Pancreas (tissue), 10 donors: ENCODE measurements at regions not wholly inside any gene's neighbourhood (a gene's known extent, or its start where the extent isn't known, plus 50 kb on each side); places are given as distances from the start of the nearest gene placed in this dataset.

Source experiments
- ATAC-seq, 4 donors: fragments of 200-7000 bp; cut with Tn5 transposase; one replicate each; pipeline versions ENCODE4 v1.8.0 to v1.9.1; 2020; ENCODE audit warnings: mild to moderate bottlenecking in 4 of 4, moderate library complexity in 4 of 4
- DNase-seq, 6 donors: peaks; one replicate each; pipeline ENCODE4 v3.0.0-alpha.2; 2020
- FAIRE-seq: peaks from 2 replicates; lab custom pipeline; 2012; peaks lifted over from hg19 to GRCh38; lab: Jason Lieb, UNC
- H3K27ac ChIP-seq, 4 donors: fragments of 200-600 bp; sonication (generic); 1 replicate in 3 of 4; 2 replicates in 1 of 4; pipeline versions ENCODE4 v1.5.0 to v1.8.0; 2020
- H3K27me3 ChIP-seq, 4 donors: fragments of 200-600 bp; one replicate each; pipeline ENCODE4 v1.8.0; 2021
- H3K36me3 ChIP-seq, 3 donors: fragments of 200-600 bp; sonication (generic) in 1 of 3; one replicate each; pipeline versions ENCODE4 v1.5.0 to v1.8.0; 2020 to 2021
- H3K4me1 ChIP-seq, 3 donors: fragments of 200-600 bp; one replicate each; pipeline ENCODE4 v1.8.0; 2021
- H3K4me3 ChIP-seq, 4 donors: fragments of 200-600 bp; sonication (generic) in 2 of 4; one replicate each; pipeline versions ENCODE4 v1.5.0 to v1.8.0; 2020 to 2021
- H3K9me3 ChIP-seq, 4 donors: fragments of 200-600 bp; one replicate each; pipeline ENCODE4 v1.8.0; 2021
- WGBS, 2 donors: extraction: QIAGEN DNeasy Blood & Tissue Kit; methylation state at CpG; one replicate each; pipeline ENCODE4 v1.1.7; 2013; 5-methylcytosine and 5-hydroxymethylcytosine counted together
- intact Hi-C, 3 donors: fragments of 100-400 bp; cut with DNase I; formaldehyde crosslinking; loops; one replicate each; pipeline versions ENCODE4 v1.11.1 to v1.14.2; 2022
- TF ChIP-seq, protein P1 (sequence below), 4 donors: fragments of 200-600 bp; sonication (generic) in 3 of 4; IDR thresholded peaks; one replicate each; pipeline versions ENCODE4 v1.5.0 to v1.8.0; 2021; ENCODE audit warnings: antibody characterized with exemption in 4 of 4
- donor health status: healthy with polysubstance abuse.
- donor health status: DM: no; HTN: no; CAD: no; lungs with moderate emphysema.
- donor health status: DM: no; HTN: no; CAD: no.
- donor health status: control.
- donor health status: control.
- donor health status: Bipolar disorder and iron deficiency.
- donor health status: DM: yes; HTN: yes; CAD: no.
- donor health status: DM: no; HTN: no; CAD: no.
- donor health status: DM: no; HTN: no; CAD: no.
- donor health status: DM: yes; HTN: yes; CAD: no.

DNA sequence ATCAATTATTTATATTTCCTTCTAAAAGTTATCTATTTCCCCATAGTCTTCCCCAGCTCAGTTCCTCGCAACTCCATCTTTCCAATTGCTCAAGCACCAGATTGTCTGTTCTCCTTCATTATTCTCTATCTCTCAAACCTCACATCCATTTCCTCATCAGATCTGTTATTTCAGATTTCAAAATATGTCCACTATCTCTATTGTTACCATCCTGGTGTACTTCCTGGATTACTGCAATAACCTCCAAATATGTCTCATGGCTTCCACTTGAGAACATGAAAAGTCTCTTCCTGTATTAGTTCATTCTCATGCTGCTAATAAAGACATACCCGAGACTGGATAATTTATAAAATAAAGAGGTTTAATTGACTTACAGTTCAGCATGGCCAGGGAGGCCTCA is 641.7 kb upstream of the ZEB2 start:
- FAIRE-seq = no peak
- Histone ChIP-seq H3K27ac (no peak overlapping the region), H3K9me3 (no peaks in the 10 kb centered on the region), H3K36me3 (no peaks in the 10 kb centered on the region), H3K27me3 (no peaks in the 10 kb centered on the region), H3K4me1 (peaks cover 6 to 12% (median 7%) of the 10 kb centered on the region in 3 donors), H3K4me3 (no peak overlapping the region)
- intact Hi-C loops = no loop called here
- DNase-seq = no peak
- no peak for ATAC-seq
- TF ChIP-seq, protein P1, sequence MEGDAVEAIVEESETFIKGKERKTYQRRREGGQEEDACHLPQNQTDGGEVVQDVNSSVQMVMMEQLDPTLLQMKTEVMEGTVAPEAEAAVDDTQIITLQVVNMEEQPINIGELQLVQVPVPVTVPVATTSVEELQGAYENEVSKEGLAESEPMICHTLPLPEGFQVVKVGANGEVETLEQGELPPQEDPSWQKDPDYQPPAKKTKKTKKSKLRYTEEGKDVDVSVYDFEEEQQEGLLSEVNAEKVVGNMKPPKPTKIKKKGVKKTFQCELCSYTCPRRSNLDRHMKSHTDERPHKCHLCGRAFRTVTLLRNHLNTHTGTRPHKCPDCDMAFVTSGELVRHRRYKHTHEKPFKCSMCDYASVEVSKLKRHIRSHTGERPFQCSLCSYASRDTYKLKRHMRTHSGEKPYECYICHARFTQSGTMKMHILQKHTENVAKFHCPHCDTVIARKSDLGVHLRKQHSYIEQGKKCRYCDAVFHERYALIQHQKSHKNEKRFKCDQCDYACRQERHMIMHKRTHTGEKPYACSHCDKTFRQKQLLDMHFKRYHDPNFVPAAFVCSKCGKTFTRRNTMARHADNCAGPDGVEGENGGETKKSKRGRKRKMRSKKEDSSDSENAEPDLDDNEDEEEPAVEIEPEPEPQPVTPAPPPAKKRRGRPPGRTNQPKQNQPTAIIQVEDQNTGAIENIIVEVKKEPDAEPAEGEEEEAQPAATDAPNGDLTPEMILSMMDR (IDR thresholded peaks at IDR 0.05) = no peak
- WGBS, 2 donors = 90 to 97% methylated on average over 2 of the region's 2 CpGs

- H3K36me3 ChIP-seq = no peaks in the 10 kb centered on the region
- no peak overlapping the region for H3K27ac ChIP-seq
- intact Hi-C loops = no loop called here
- H3K4me3 ChIP-seq = no peak overlapping the region
- no peaks in the 10 kb centered on the region for H3K9me3 ChIP-seq
- TF ChIP-seq, protein P1 (IDR thresholded peaks at IDR 0.05) = no peak
- no peaks in the 10 kb centered on the region for H3K27me3 ChIP-seq
- 86 to 100% methylated on average over 1 of the region's 1 CpG for WGBS, 2 donors
- DNase-seq = no peak
- no peak for ATAC-seq
- FAIRE-seq = no peak
- peaks cover 6 to 12% (median 7%) of the 10 kb centered on the region in 3 donors for H3K4me1 ChIP-seq
Measured at GRCh38 chr2:145160855-145161254, 640.9 kb upstream of the ZEB2 start.

- H3K27ac ChIP-seq = no peak overlapping the region
- 86 to 90% methylated on average over 2 of the region's 2 CpGs for WGBS, 2 donors
- H3K9me3 ChIP-seq = no peaks in the 10 kb centered on the region
- peaks cover 6 to 12% (median 7%) of the 10 kb centered on the region in 3 donors for H3K4me1 ChIP-seq
- DNase-seq = no peak
- TF ChIP-seq, protein P1 (IDR thresholded peaks at IDR 0.05) = no peak
- H3K36me3 ChIP-seq = no peaks in the 10 kb centered on the region
- FAIRE-seq = no peak
- no peak for ATAC-seq
- H3K4me3 ChIP-seq = no peak overlapping the region
- H3K27me3 ChIP-seq = no peaks in the 10 kb centered on the region
- intact Hi-C loops = no loop called here
Measured at GRCh38 chr2:145159676-145160075, 639.8 kb upstream of the ZEB2 start.

GRCh38 chr2:145157741-145158591 is 638.0 kb upstream of the ZEB2 start:
- Histone ChIP-seq H3K4me3 (no peak overlapping the region), H3K36me3 (no peaks in the 10 kb centered on the region), H3K27ac (no peak overlapping the region), H3K27me3 (no peaks in the 10 kb centered on the region), H3K9me3 (no peaks in the 10 kb centered on the region), H3K4me1 (peaks cover 6 to 12% (median 7%) of the 10 kb centered on the region in 3 donors)
- 19 to 23% methylated on average over 3 of the region's 3 CpGs for WGBS, 2 donors
- intact Hi-C loops = no loop called here
- no peak for FAIRE-seq
- peak; percentile 93 to 97 (median 95) for ATAC-seq
- DNase-seq = peak; percentile 38 to 83 (median 58)
- TF ChIP-seq, protein P1 (IDR thresholded peaks at IDR 0.05) = no peak
